ENCODE measurements at regions not wholly inside any gene's neighbourhood (a gene's known extent, or its start where the extent isn't known, plus 50 kb on each side); places are given as distances from the start of the nearest gene placed in this dataset.

DNA sequence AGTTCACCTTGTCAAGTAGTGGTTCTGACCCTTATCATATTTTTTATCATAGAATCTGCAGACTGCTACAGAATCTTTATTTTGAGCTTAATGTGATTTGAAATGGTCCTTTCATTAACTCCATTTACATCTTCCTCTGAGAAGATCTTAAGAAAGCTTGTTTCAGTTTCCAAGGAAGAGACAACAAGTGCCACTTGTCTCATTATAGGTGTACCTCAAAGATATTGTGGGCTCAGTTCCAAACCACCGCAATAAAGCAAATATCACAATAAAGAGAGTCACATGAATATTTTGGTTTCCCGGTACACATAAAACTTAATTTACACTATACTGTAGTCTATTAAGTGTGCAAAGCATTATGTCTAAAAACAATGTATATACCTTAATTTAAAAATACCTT is 66.4 kb upstream of the ATXN1 start:
- TF ChIP-seq CTCF (IDR thresholded peaks at IDR 0.05; ENCODE audit: low read depth, low read length, poor library complexity, severe bottlenecking), result no peak
- no peak for TF ChIP-seq EZH2phosphoT487 (IDR thresholded peaks at IDR 0.05; ENCODE audit: borderline replicate concordance, low read length)

GRCh38 chr6:16825784-16826183 is 64.5 kb upstream of the ATXN1 start:
- Histone ChIP-seq H3K9me2 (replicated peaks; ENCODE audit: control insufficient read depth, low read length) (no peaks in the 10 kb centered on the region), H3K27ac (ENCODE audit: low read depth, low read length) (no peak overlapping the region), H3K27me3 (ENCODE audit: control insufficient read depth, low read length) (peaks cover 11% of the 10 kb centered on the region; the same call in 1 of the 2 replicates), H3K4me3 (ENCODE audit: low read length) (no peak overlapping the region), H3F3A (ENCODE audit: control insufficient read depth, insufficient read depth) (no peaks in the 10 kb centered on the region), H3K4me1 (ENCODE audit: control insufficient read depth, low read length) (peaks cover 6% of the 10 kb centered on the region), H3K36me3 (ENCODE audit: control insufficient read depth, low read length) (no peaks in the 10 kb centered on the region), H3K9me3 (ENCODE audit: control insufficient read depth, insufficient read depth, low read length) (no peaks in the 10 kb centered on the region), H3K79me2 (ENCODE audit: control insufficient read depth, low read length) (no peaks in the 10 kb centered on the region), H3K4me2 (ENCODE audit: low read length) (no peak overlapping the region), H4K20me1 (ENCODE audit: control insufficient read depth, insufficient read depth, low read depth, low read length) (no peaks in the 10 kb centered on the region)
- TF ChIP-seq EZH2phosphoT487 (IDR thresholded peaks at IDR 0.05; ENCODE audit: borderline replicate concordance, low read length) (no peak), CTCF (IDR thresholded peaks at IDR 0.05; ENCODE audit: low read depth, low read length, poor library complexity, severe bottlenecking) (no peak)

More for the DNA sequence above, 66.4 kb upstream of the ATXN1 start:
- no peaks in the 10 kb centered on the region for H3K79me2 ChIP-seq (ENCODE audit: control insufficient read depth, low read length)
- no peaks in the 10 kb centered on the region for H3F3A ChIP-seq (ENCODE audit: control insufficient read depth, insufficient read depth)
- peaks cover 6% of the 10 kb centered on the region for H3K4me1 ChIP-seq (ENCODE audit: control insufficient read depth, low read length)
- H3K9me3 ChIP-seq (ENCODE audit: control insufficient read depth, insufficient read depth, low read length), result no peaks in the 10 kb centered on the region
- H4K20me1 ChIP-seq (ENCODE audit: control insufficient read depth, insufficient read depth, low read depth, low read length), result no peaks in the 10 kb centered on the region
- no peaks in the 10 kb centered on the region for H3K9me2 ChIP-seq (replicated peaks; ENCODE audit: control insufficient read depth, low read length)
- H3K27ac ChIP-seq (ENCODE audit: low read depth, low read length), result no peak overlapping the region
- H3K27me3 ChIP-seq (ENCODE audit: control insufficient read depth, low read length), result peaks cover 9% of the 10 kb centered on the region; the same call in 1 of the 2 replicates
- no peak overlapping the region for H3K4me2 ChIP-seq (ENCODE audit: low read length)
- H3K36me3 ChIP-seq (ENCODE audit: control insufficient read depth, low read length), result no peaks in the 10 kb centered on the region
- no peak overlapping the region for H3K4me3 ChIP-seq (ENCODE audit: low read length)

DNA sequence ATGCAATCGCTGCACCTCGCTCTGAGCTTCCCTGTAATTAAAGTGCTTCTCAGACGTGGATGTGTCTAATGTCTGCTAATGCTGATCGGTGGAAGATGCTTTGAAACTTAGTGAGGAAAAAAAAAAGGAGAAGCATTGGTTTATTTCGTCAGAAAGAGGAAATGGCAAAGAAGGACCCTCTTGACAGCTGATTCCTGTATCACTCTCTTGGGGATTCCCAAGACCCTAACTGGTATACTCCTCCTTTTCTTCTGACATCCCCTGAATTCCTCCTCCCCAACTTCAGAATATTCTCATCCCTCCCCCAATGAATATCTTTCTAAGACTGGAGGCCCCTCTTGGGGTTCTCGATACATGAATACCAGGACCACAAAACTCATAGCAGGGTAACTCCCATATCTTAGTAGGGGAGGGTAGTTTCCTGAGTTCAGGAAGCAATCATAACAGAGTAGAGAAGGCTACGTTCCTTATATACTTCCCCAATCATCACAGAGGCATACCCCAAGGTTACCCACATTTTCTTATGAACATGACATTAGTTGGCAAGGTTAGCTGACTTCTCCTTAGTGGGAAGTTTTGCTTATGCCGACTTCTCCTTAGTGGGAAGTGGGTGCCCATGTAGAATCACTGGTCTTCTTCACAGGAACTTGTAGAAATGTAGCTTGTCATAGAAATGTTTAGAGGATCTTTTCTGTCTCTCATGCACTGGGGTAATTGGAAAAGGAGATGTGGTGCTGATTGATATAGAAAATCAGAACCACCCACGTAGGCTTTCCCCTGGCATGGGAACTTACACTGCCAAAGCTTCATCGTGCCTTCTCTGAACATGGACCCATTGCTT is 63.8 kb upstream of the ATXN1 start:
- Histone ChIP-seq H3K4me3 (ENCODE audit: low read length) (no peak overlapping the region), H3K36me3 (ENCODE audit: control insufficient read depth, low read length) (no peaks in the 10 kb centered on the region), H3K9me3 (ENCODE audit: control insufficient read depth, insufficient read depth, low read length) (no peaks in the 10 kb centered on the region), H3K27ac (ENCODE audit: low read depth, low read length) (no peak overlapping the region), H3K4me1 (ENCODE audit: control insufficient read depth, low read length) (peaks cover 6% of the 10 kb centered on the region), H3K9me2 (replicated peaks; ENCODE audit: control insufficient read depth, low read length) (no peaks in the 10 kb centered on the region), H3K27me3 (ENCODE audit: control insufficient read depth, low read length) (peaks cover 11% of the 10 kb centered on the region; the same call in 1 of the 2 replicates), H3K4me2 (ENCODE audit: low read length) (no peak overlapping the region), H4K20me1 (ENCODE audit: control insufficient read depth, insufficient read depth, low read depth, low read length) (no peaks in the 10 kb centered on the region), H3K79me2 (ENCODE audit: control insufficient read depth, low read length) (no peaks in the 10 kb centered on the region), H3F3A (ENCODE audit: control insufficient read depth, insufficient read depth) (no peaks in the 10 kb centered on the region)
- TF ChIP-seq CTCF (IDR thresholded peaks at IDR 0.05; ENCODE audit: low read depth, low read length, poor library complexity, severe bottlenecking) (no peak), EZH2phosphoT487 (IDR thresholded peaks at IDR 0.05; ENCODE audit: borderline replicate concordance, low read length) (no peak)
